Effector memory CD4-positive, alpha-beta T cell (primary cell): ENCODE measurements at regions not wholly inside any gene's neighbourhood (a gene's known extent, or its start where the extent isn't known, plus 50 kb on each side); places are given as distances from the start of the nearest gene placed in this dataset.

Source experiments
- DNase-seq, 3 donors: peaks; one replicate each; pipeline ENCODE4 v3.0.0-alpha.2; 2020
- H3K27ac ChIP-seq: 2 replicates; pipeline ENCODE4 v1.7.0; 2013; ENCODE audit warnings: mild to moderate bottlenecking, low read length, moderate library complexity; ENCODE audit not compliant: insufficient read depth, poor library complexity, severe bottlenecking
- H3K27me3 ChIP-seq: replicated peaks from 2 replicates; pipeline ENCODE4 v1.7.0; 2013; ENCODE audit warnings: mild to moderate bottlenecking, low read length; ENCODE audit not compliant: insufficient read depth, control insufficient read depth, poor library complexity, severe bottlenecking
- H3K36me3 ChIP-seq: 2 replicates; pipeline ENCODE4 v1.7.0; 2013; ENCODE audit warnings: mild to moderate bottlenecking, low read length, moderate library complexity; ENCODE audit not compliant: control insufficient read depth, insufficient read depth
- H3K4me1 ChIP-seq: 2 replicates; pipeline ENCODE4 v1.7.0; 2013; ENCODE audit warnings: low read length, mild to moderate bottlenecking; ENCODE audit not compliant: control insufficient read depth, insufficient read depth, poor library complexity, severe bottlenecking
- H3K4me3 ChIP-seq: 2 replicates; pipeline ENCODE4 v1.7.0; 2013; ENCODE audit warnings: low read length, low read depth, mild to moderate bottlenecking; ENCODE audit not compliant: insufficient read depth, poor library complexity, severe bottlenecking
- H3K9me3 ChIP-seq: 2 replicates; pipeline ENCODE4 v1.7.0; 2013; ENCODE audit warnings: mild to moderate bottlenecking, low read length, moderate library complexity; ENCODE audit not compliant: control insufficient read depth

GRCh38 chr2:111689174-111689573 is 194.8 kb downstream of the ANAPC1 start:
- no peaks in the 10 kb centered on the region for H3K9me3 ChIP-seq
- no peaks in the 10 kb centered on the region for H3K36me3 ChIP-seq
- H3K4me3 ChIP-seq, result no peak overlapping the region
- DNase-seq, result no peak
- H3K27ac ChIP-seq, result no peak overlapping the region
- no peaks in the 10 kb centered on the region for H3K27me3 ChIP-seq
- H3K4me1 ChIP-seq, result no peaks in the 10 kb centered on the region

- no peaks in the 10 kb centered on the region for H3K27me3 ChIP-seq
- no peak overlapping the region for H3K4me3 ChIP-seq
- no peak for DNase-seq
- H3K27ac ChIP-seq, result no peak overlapping the region
- no peaks in the 10 kb centered on the region for H3K4me1 ChIP-seq
- H3K9me3 ChIP-seq, result no peaks in the 10 kb centered on the region
- no peaks in the 10 kb centered on the region for H3K36me3 ChIP-seq
Observed at GRCh38 chr2:111689941-111690340, 194.1 kb downstream of the ANAPC1 start.

- DNase-seq, result no peak
- H3K27ac ChIP-seq, result no peak overlapping the region
- no peaks in the 10 kb centered on the region for H3K36me3 ChIP-seq
- H3K27me3 ChIP-seq, result no peaks in the 10 kb centered on the region
- H3K4me1 ChIP-seq, result no peaks in the 10 kb centered on the region
- no peaks in the 10 kb centered on the region for H3K9me3 ChIP-seq
- no peak overlapping the region for H3K4me3 ChIP-seq
Observed at GRCh38 chr2:111691164-111691875, 192.7 kb downstream of the ANAPC1 start.

GRCh38 chr2:111692311-111692710 is 191.7 kb downstream of the ANAPC1 start:
- Histone ChIP-seq H3K27me3 (no peaks in the 10 kb centered on the region), H3K27ac (no peak overlapping the region), H3K9me3 (no peaks in the 10 kb centered on the region), H3K36me3 (no peaks in the 10 kb centered on the region), H3K4me1 (no peaks in the 10 kb centered on the region), H3K4me3 (no peak overlapping the region)
- no peak for DNase-seq

GRCh38 chr2:111694700-111695101 is 189.3 kb downstream of the ANAPC1 start:
- no peaks in the 10 kb centered on the region for H3K27me3 ChIP-seq
- DNase-seq, result no peak
- H3K4me1 ChIP-seq, result peaks cover 4% of the 10 kb centered on the region
- H3K9me3 ChIP-seq, result no peaks in the 10 kb centered on the region
- no peak overlapping the region for H3K27ac ChIP-seq
- H3K4me3 ChIP-seq, result no peak overlapping the region
- no peaks in the 10 kb centered on the region for H3K36me3 ChIP-seq

GRCh38 chr2:111695441-111696007 is 188.5 kb downstream of the ANAPC1 start:
- Histone ChIP-seq H3K4me1 (peaks cover 4% of the 10 kb centered on the region), H3K9me3 (no peaks in the 10 kb centered on the region), H3K36me3 (no peaks in the 10 kb centered on the region), H3K27ac (no peak overlapping the region), H3K27me3 (no peaks in the 10 kb centered on the region), H3K4me3 (no peak overlapping the region)
- DNase-seq, result no peak

- Histone ChIP-seq H3K27me3 (no peaks in the 10 kb centered on the region), H3K27ac (no peak overlapping the region), H3K4me3 (no peak overlapping the region), H3K36me3 (no peaks in the 10 kb centered on the region), H3K9me3 (no peaks in the 10 kb centered on the region), H3K4me1 (peaks cover 4% of the 10 kb centered on the region)
- no peak for DNase-seq
Observed at GRCh38 chr2:111696226-111696625, 187.8 kb downstream of the ANAPC1 start.

- no peak for DNase-seq
- H3K4me3 ChIP-seq, result no peak overlapping the region
- peaks cover 4% of the 10 kb centered on the region for H3K4me1 ChIP-seq
- H3K9me3 ChIP-seq, result no peaks in the 10 kb centered on the region
- no peak overlapping the region for H3K27ac ChIP-seq
- H3K27me3 ChIP-seq, result no peaks in the 10 kb centered on the region
- H3K36me3 ChIP-seq, result no peaks in the 10 kb centered on the region
Observed at GRCh38 chr2:111697560-111697959, 186.4 kb downstream of the ANAPC1 start.

- Histone ChIP-seq H3K9me3 (no peaks in the 10 kb centered on the region), H3K27ac (no peak overlapping the region), H3K4me3 (no peak overlapping the region), H3K27me3 (no peaks in the 10 kb centered on the region), H3K36me3 (no peaks in the 10 kb centered on the region), H3K4me1 (peaks cover 4% of the 10 kb centered on the region)
- DNase-seq, result no peak
Observed at GRCh38 chr2:111698089-111698488, 185.9 kb downstream of the ANAPC1 start.

GRCh38 chr2:111698743-111699554 is 185.0 kb downstream of the ANAPC1 start:
- Histone ChIP-seq H3K4me3 (no peak overlapping the region), H3K4me1 (peaks cover 4% of the 10 kb centered on the region), H3K36me3 (no peaks in the 10 kb centered on the region), H3K27me3 (no peaks in the 10 kb centered on the region), H3K27ac (no peak overlapping the region), H3K9me3 (no peaks in the 10 kb centered on the region)
- peak; percentile 21 to 33 (median 26) for DNase-seq
